HG03196 (cell line): ENCODE measurements at regions not wholly inside any gene's neighbourhood (a gene's known extent, or its start where the extent isn't known, plus 50 kb on each side); places are given as distances from the start of the nearest gene placed in this dataset.

ENCODE experiments used
- ATAC-seq: cut with Tn5 transposase; IDR thresholded peaks from one replicate; pipeline ENCODE4 v1.9.1; 2021; ENCODE audit not compliant: unreplicated experiment

DNA sequence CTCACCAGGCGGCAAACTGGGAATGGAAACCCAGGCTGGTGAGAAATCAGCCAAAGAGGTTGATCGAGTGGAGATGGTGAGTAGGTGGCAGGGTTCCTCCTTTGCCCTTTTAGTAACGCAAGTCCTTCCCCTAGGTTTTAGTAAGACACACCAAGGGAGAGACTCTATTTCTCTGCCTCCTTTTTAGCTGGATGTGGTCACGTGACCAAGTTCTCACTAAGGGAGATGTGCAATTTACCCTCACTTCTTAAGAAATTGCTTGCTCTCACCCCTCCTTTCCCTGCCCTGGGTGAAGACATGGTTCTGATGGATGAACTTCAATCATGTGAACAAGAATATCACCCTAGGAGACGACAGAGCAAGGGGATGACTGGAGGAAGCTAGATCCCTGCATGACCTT lies 99.8 kb upstream of the FOXF1 start:
- no peak for ATAC-seq

- ATAC-seq = no peak
Observed at GRCh38 chr16:86411897-86412296, 98.4 kb upstream of the FOXF1 start.

DNA sequence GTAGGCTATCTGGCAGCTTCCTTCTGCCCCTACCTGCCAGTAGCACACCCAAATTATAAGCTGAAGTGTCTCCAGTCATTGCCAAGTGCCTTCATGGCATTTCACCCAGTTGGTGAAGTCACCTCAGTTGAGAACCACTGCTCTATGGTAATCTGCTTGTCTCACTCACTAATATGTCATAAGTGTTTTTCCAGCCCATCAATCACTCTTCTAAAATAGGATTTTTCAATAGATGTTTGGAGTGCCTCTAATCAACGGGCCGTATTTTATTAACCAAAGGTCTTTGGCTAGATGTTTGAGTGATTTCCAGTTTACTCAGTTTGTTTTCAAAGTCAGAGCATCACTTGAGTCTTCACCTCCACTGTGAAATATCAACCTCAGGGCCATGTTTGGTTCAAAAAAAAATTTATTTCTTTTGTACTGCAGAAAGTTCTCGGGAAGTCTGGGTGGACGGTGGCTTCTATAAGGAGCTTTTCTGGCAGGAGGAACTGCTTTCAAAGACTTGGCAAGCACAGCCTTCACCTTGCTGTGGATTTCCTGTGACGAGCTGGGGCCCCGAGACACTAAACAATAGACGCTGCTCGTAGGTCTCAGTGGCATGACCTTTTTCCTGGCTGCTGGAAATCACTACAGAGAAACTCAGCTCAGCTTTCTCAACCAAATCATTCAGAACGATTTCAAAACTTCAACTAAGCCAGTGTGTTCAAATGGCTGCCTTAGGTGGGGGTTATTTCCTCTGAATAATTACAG lies 95.2 kb upstream of the FOXF1 start:
- no peak for ATAC-seq

DNA sequence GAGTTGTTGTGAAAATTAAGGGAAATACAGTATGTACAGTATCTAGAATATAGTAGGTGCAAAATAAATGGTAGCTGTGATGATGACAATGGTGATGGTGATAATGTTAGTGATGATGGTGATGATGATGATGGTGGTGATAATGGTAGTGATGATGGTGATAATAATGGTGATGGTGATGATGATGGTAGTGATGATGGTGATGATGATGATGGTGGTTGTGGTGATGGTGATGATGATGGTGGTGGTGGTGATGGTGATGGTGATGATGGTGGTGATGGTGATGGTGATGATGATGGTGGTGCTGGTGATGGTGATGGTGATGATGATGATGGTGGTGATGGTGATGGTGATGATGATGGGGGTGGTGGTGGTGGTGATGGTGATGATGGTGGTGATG lies 91.3 kb upstream of the FOXF1 start:
- no peak for ATAC-seq

DNA sequence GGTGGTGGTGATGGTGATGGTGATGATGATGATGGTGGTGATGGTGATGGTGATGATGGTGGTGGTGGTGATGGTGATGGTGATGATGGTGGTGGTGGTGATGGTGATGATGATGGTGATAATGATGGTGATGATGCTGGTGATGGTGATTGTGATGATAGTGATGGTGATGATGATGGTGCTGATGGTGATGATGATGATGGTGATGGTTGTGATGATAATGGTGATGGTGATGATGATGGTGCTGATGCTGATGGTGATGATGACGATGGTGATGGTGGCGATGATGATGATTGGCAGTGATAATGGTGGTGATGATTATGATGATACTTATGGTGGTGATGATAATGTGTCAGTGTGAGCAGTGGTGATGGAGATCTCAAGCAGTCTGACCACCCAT lies 90.8 kb upstream of the FOXF1 start:
- no peak for ATAC-seq

- ATAC-seq = no peak
Observed at GRCh38 chr16:86421995-86422394, 88.3 kb upstream of the FOXF1 start.

DNA sequence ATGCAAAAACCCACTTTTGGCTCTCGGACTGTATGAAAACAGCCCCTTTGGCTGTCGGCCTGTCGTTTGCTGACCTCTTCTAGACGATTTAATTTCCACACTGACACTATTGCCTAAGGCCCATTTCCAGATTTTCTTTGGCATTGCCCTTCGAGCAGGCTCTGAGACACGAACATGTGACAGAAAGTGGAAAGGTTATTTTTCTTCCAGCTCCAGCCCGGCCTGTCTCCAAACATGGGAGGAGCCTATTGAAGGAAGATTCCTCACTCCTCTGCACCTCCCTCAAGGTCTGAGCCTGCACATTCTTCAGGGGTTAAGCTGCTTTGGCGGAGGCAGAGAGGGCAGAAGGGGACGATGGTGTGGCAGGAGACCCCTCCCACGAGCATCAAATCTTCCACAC lies 85.9 kb upstream of the FOXF1 start:
- ATAC-seq = no peak

GRCh38 chr16:86424985-86425384 lies 85.3 kb upstream of the FOXF1 start:
- no peak for ATAC-seq

DNA sequence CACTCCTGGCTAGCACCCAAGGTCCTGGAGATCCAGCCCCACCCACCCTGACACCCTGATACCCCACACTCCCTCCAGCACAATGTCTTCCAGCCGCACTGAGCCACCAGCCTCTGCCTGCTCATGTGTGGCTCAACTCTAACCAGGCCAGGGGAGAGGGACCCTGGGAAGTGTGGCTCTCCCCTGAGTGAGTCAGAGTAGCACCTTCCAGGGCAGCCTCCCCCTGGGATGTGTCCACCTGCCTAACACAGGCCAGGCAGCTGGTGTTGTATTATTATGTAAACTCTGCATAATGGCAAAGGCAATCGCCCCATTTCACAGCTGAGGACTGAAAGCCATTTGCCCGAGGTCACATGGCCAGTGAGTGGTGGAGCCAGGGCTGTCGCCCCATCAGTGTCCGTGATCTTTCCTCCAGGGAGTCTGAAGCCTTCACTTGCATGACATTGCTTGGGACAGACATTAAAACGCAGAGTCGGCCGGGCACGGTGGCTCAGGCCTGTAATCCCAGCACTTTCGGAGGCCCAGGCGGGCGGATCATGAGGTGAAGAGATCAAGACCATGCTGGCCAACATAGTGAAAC lies 84.2 kb upstream of the FOXF1 start:
- no peak for ATAC-seq

DNA sequence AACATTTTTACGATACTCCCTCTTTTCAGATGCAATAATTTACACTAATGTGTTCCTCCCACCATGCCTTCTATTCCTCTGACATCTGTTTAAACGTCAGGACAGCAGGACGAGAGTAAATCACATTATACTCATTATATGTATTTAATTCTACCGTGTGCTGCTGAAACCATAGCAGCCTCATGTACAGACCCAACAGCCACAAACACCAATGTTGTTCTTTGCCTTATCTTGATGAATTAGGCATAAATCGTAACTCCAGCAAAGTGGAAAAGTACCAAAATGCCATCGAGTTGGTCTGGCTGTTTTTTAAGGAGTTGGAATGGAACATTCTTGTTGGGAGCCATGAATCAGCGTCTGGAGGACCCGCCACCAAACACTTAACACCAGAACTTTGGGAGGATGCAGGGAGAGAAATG lies 82.9 kb upstream of the FOXF1 start:
- no peak for ATAC-seq

DNA sequence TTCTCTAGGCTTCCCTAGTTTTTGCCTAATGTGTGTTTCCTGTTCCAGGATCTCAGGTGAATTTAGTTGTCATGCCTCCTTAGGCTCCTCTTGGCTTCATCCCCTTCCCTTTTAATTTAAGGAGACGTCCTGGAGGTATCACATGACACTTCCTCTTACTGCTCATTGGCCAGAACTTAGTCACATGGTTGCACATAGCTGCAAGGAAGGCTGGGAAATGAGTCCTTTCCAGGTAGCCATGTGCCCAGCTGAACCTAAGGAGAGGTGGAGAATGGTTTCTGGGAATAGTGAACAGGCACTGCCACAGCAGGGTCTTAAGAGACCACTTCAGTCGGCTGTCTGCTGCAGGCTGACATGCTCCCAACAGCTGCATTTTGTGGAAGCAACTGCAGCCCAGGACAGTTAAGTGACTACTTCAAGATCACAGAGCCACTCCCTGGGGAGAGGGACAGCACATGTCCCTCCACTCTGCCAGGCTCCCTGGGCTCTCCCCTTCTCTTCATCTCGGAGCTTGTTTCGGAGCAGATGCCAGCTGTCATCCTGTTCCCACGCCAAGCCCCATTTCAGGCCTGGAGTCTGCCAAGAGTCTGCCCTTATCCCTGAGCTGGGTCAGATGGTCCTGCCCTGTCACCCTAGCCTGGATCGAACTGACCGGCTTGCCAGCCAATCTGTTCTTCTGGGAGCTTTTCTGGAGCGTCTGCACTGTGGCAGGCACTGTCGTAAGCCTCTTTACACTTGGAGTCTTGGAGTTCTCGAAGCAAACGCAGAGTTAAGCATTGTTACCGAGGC lies 81.4 kb upstream of the FOXF1 start:
- no peak for ATAC-seq

- no peak for ATAC-seq
Observed at GRCh38 chr16:86429663-86430062, 80.7 kb upstream of the FOXF1 start.

DNA sequence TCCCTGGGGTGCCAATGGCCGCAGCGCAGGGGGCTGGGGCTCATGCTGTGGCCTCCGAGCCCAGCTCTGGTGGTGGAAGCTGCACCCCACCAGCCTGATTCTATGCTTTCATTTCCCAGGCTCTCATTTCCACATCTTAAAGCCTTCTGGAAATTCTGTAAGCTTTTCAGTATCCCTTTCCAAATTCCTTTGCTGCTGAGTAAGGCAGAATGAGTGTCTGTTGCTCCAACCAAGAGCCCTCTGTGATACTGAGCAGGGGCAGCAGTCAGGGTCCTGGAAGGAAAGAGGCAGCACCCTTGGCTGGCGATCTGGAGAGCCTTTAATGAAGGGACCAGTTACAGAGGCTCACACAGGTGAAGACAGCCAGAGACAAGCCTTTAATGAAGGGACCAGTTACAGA lies 79.5 kb upstream of the FOXF1 start:
- ATAC-seq = no peak

GRCh38 chr16:86431540-86431939 lies 78.8 kb upstream of the FOXF1 start:
- no peak for ATAC-seq

DNA sequence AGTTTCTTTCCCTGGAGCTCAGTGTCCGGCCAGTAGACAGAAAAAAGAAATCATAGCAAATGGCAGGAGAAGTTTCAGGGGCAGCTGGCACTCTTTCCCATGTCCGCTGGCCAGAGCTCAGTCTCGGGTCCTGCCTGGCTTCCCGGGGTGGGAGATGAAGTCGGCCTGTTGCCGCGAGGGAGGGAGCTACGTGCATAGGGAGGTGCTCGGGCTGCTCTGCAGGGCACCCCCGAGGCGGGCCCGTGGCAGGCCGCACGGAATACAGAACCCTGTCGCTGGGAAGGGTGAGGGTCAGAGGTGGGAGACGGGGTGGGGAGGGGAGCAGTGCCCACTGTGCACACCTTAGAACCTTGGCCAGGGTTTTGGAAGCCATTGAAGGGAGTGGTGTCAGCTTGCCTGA lies 78.3 kb upstream of the FOXF1 start:
- ATAC-seq = no peak

- ATAC-seq = no peak
Observed at GRCh38 chr16:86432691-86433090, 77.6 kb upstream of the FOXF1 start.

- ATAC-seq = no peak
Observed at GRCh38 chr16:86436466-86437185, 73.7 kb upstream of the FOXF1 start.

DNA sequence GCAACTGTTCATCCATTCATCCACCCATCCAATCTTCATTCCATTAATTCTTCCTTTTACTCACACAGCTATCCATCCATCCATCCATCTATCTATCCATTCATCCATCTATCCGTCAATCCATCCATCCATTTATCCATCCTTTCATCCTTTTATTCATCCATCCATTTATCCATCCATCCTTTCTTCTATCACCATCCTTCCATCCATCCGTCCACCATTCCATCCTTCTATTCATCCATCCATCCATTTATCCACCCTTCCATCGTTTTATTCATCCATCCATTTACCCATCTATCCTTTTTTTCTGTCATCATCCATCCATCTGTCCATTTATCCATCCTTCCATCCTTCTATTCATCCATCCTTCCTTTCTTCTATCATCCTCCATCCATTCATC lies 73.0 kb upstream of the FOXF1 start:
- no peak for ATAC-seq

GRCh38 chr16:86442703-86443102 lies 67.6 kb upstream of the FOXF1 start:
- ATAC-seq = no peak

DNA sequence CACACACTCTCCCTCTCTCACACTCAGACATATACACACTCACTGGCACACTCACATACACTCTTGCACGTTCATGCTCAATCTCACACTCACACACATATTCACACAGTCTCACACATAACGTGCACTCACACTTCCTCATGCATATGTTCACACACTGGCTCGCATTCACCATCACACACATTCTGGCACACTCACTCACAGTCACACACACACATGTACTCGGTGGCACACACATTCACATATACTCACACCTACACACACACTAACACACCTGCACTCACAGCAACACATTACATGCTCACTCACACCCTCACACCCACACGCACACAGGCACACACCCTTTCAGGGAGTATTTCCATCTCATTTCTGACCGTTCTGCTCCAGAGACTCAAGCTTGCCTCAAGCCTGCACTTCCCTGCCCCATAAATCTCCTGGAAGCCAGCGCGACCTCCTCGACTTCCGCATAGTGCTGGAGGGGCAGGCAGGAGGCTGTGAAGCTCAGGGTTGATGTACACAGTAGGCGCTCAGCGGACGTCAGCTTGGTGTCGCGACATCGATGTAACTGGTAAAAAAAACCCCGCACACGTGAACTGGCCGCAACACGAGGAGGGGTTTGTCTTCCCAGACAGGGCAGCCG lies 66.7 kb upstream of the FOXF1 start:
- ATAC-seq = no peak

GRCh38 chr16:86444261-86444660 lies 66.1 kb upstream of the FOXF1 start:
- ATAC-seq = no peak
